ENCODE measurements at regions not wholly inside any gene's neighbourhood (a gene's known extent, or its start where the extent isn't known, plus 50 kb on each side); places are given as distances from the start of the nearest gene placed in this dataset.

GRCh38 chr2:175450029-175450760 is 268.7 kb upstream of the ATP5MC3 start:
- no peak for DNase-seq
- Histone ChIP-seq H3K4me3 (ENCODE audit: control insufficient read depth in 1 of 7, extremely low read depth in 1 of 7, insufficient read depth in 4 of 7, low read depth in 2 of 7, low read length in 6 of 7) (no peak overlapping the region), H3K27ac (ENCODE audit: insufficient read depth in 1 of 2, low read depth in 1 of 2, low read length in 2 of 2, poor library complexity in 1 of 2, severe bottlenecking in 2 of 2) (no peak overlapping the region), H3K9me3 (ENCODE audit: control extremely low read depth in 1 of 5, control insufficient read depth in 4 of 5, insufficient read depth in 2 of 5, low read depth in 1 of 5, low read length in 4 of 5) (no peaks in the 10 kb centered on the region), H3K4me1 (ENCODE audit: control extremely low read depth in 1 of 4, control insufficient read depth in 4 of 4, insufficient read depth in 4 of 4, low read length in 3 of 4) (peaks cover 0 to 5% (median 1%) of the 10 kb centered on the region in 4 experiments), H3K36me3 (ENCODE audit: control insufficient read depth in 4 of 4, insufficient read depth in 4 of 4, low read length in 3 of 4) (no peaks in the 10 kb centered on the region), H3K27me3 (replicated peaks in 2 of 5; ENCODE audit: control insufficient read depth in 4 of 5, insufficient read depth in 5 of 5, low read length in 4 of 5) (no peaks in the 10 kb centered on the region)
- CTCF ChIA-PET = interaction anchor here (0.6 to 0.8 kb wide), 2 partner anchors 12 to 391 kb away, joined by 3 read pairs; no protein-coding TSS in a partner anchor
- POLR2A ChIA-PET = no interaction called here
- 100% methylated on average over 1 of the region's 2 CpGs for whole genome bisulfite sequencing (ENCODE audit: insufficient coverage)

- no peaks in the 10 kb centered on the region for H3K27me3 ChIP-seq (replicated peaks in 2 of 5; ENCODE audit: control insufficient read depth in 4 of 5, insufficient read depth in 5 of 5, low read length in 4 of 5)
- H3K4me1 ChIP-seq (ENCODE audit: control extremely low read depth in 1 of 4, control insufficient read depth in 4 of 4, insufficient read depth in 4 of 4, low read length in 3 of 4) = peaks cover 0 to 5% (median 1%) of the 10 kb centered on the region in 4 experiments
- no peak for DNase-seq
- CTCF ChIA-PET = interaction anchor here (0.8 kb wide), 1 partner anchor 11 kb away, joined by 3 read pairs; no protein-coding TSS in a partner anchor
- POLR2A ChIA-PET = no interaction called here
- H3K4me3 ChIP-seq (ENCODE audit: control insufficient read depth in 1 of 7, extremely low read depth in 1 of 7, insufficient read depth in 4 of 7, low read depth in 2 of 7, low read length in 6 of 7) = no peak overlapping the region
- no peaks in the 10 kb centered on the region for H3K36me3 ChIP-seq (ENCODE audit: control insufficient read depth in 4 of 4, insufficient read depth in 4 of 4, low read length in 3 of 4)
- H3K9me3 ChIP-seq (ENCODE audit: control extremely low read depth in 1 of 5, control insufficient read depth in 4 of 5, insufficient read depth in 2 of 5, low read depth in 1 of 5, low read length in 4 of 5) = no peaks in the 10 kb centered on the region
- no peak overlapping the region for H3K27ac ChIP-seq (ENCODE audit: insufficient read depth in 1 of 2, low read depth in 1 of 2, low read length in 2 of 2, poor library complexity in 1 of 2, severe bottlenecking in 2 of 2)
Observed at GRCh38 chr2:175449616-175450015, 268.1 kb upstream of the ATP5MC3 start.

- no peaks in the 10 kb centered on the region for H3K36me3 ChIP-seq (ENCODE audit: control insufficient read depth in 4 of 4, insufficient read depth in 4 of 4, low read length in 3 of 4)
- WGBS (ENCODE audit: insufficient coverage) = 80% methylated on average over 1 of the region's 4 CpGs
- CTCF ChIA-PET = no interaction called here
- peaks cover 0 to 5% (median 1%) of the 10 kb centered on the region in 4 experiments for H3K4me1 ChIP-seq (ENCODE audit: control extremely low read depth in 1 of 4, control insufficient read depth in 4 of 4, insufficient read depth in 4 of 4, low read length in 3 of 4)
- no peak overlapping the region for H3K4me3 ChIP-seq (ENCODE audit: control insufficient read depth in 1 of 7, extremely low read depth in 1 of 7, insufficient read depth in 4 of 7, low read depth in 2 of 7, low read length in 6 of 7)
- no peaks in the 10 kb centered on the region for H3K9me3 ChIP-seq (ENCODE audit: control extremely low read depth in 1 of 5, control insufficient read depth in 4 of 5, insufficient read depth in 2 of 5, low read depth in 1 of 5, low read length in 4 of 5)
- no peak for DNase-seq
- no peak overlapping the region for H3K27ac ChIP-seq (ENCODE audit: insufficient read depth in 1 of 2, low read depth in 1 of 2, low read length in 2 of 2, poor library complexity in 1 of 2, severe bottlenecking in 2 of 2)
- POLR2A ChIA-PET = no interaction called here
- peaks cover 0 to 2% (median 0%) of the 10 kb centered on the region in 5 experiments for H3K27me3 ChIP-seq (replicated peaks in 2 of 5; ENCODE audit: control insufficient read depth in 4 of 5, insufficient read depth in 5 of 5, low read length in 4 of 5)
Observed at GRCh38 chr2:175446201-175446600, 264.7 kb upstream of the ATP5MC3 start.

- peaks cover 0 to 2% (median 0%) of the 10 kb centered on the region in 5 experiments for H3K27me3 ChIP-seq (replicated peaks in 2 of 5; ENCODE audit: control insufficient read depth in 4 of 5, insufficient read depth in 5 of 5, low read length in 4 of 5)
- no peak overlapping the region for H3K4me3 ChIP-seq (ENCODE audit: control insufficient read depth in 1 of 7, extremely low read depth in 1 of 7, insufficient read depth in 4 of 7, low read depth in 2 of 7, low read length in 6 of 7)
- 44% methylated on average over 3 of the region's 3 CpGs for WGBS (ENCODE audit: insufficient coverage)
- DNase-seq = peak; percentile 8 to 61 (median 48)
- ChIA-PET POLR2A (no interaction called here), CTCF (no interaction called here)
- no peak overlapping the region for H3K27ac ChIP-seq (ENCODE audit: insufficient read depth in 1 of 2, low read depth in 1 of 2, low read length in 2 of 2, poor library complexity in 1 of 2, severe bottlenecking in 2 of 2)
- no peaks in the 10 kb centered on the region for H3K36me3 ChIP-seq (ENCODE audit: control insufficient read depth in 4 of 4, insufficient read depth in 4 of 4, low read length in 3 of 4)
- peaks cover 0 to 5% (median under 1%) of the 10 kb centered on the region in 4 experiments for H3K4me1 ChIP-seq (ENCODE audit: control extremely low read depth in 1 of 4, control insufficient read depth in 4 of 4, insufficient read depth in 4 of 4, low read length in 3 of 4)
- H3K9me3 ChIP-seq (ENCODE audit: control extremely low read depth in 1 of 5, control insufficient read depth in 4 of 5, insufficient read depth in 2 of 5, low read depth in 1 of 5, low read length in 4 of 5) = no peaks in the 10 kb centered on the region
Observed at GRCh38 chr2:175445281-175445680, 263.8 kb upstream of the ATP5MC3 start.

GRCh38 chr2:175442441-175442840 is 260.9 kb upstream of the ATP5MC3 start:
- WGBS (ENCODE audit: insufficient coverage) = 100% methylated on average over 4 of the region's 6 CpGs
- H3K9me3 ChIP-seq (ENCODE audit: control extremely low read depth in 1 of 5, control insufficient read depth in 4 of 5, insufficient read depth in 2 of 5, low read depth in 1 of 5, low read length in 4 of 5) = no peaks in the 10 kb centered on the region
- no peak overlapping the region for H3K27ac ChIP-seq (ENCODE audit: insufficient read depth in 1 of 2, low read depth in 1 of 2, low read length in 2 of 2, poor library complexity in 1 of 2, severe bottlenecking in 2 of 2)
- POLR2A ChIA-PET = no interaction called here
- CTCF ChIA-PET = no interaction called here
- DNase-seq = no peak
- H3K36me3 ChIP-seq (ENCODE audit: control insufficient read depth in 4 of 4, insufficient read depth in 4 of 4, low read length in 3 of 4) = no peaks in the 10 kb centered on the region
- peaks cover 0 to 5% (median 0%) of the 10 kb centered on the region in 4 experiments for H3K4me1 ChIP-seq (ENCODE audit: control extremely low read depth in 1 of 4, control insufficient read depth in 4 of 4, insufficient read depth in 4 of 4, low read length in 3 of 4)
- H3K27me3 ChIP-seq (replicated peaks in 2 of 5; ENCODE audit: control insufficient read depth in 4 of 5, insufficient read depth in 5 of 5, low read length in 4 of 5) = peaks cover 0 to 2% (median 0%) of the 10 kb centered on the region in 5 experiments
- no peak overlapping the region for H3K4me3 ChIP-seq (ENCODE audit: control insufficient read depth in 1 of 7, extremely low read depth in 1 of 7, insufficient read depth in 4 of 7, low read depth in 2 of 7, low read length in 6 of 7)

GRCh38 chr2:175441181-175441761 is 259.8 kb upstream of the ATP5MC3 start:
- POLR2A ChIA-PET = no interaction called here
- no peak for DNase-seq
- Histone ChIP-seq H3K27ac (ENCODE audit: insufficient read depth in 1 of 2, low read depth in 1 of 2, low read length in 2 of 2, poor library complexity in 1 of 2, severe bottlenecking in 2 of 2) (no peak overlapping the region), H3K4me1 (ENCODE audit: control extremely low read depth in 1 of 4, control insufficient read depth in 4 of 4, insufficient read depth in 4 of 4, low read length in 3 of 4) (peaks cover 0 to 5% (median 0%) of the 10 kb centered on the region in 4 experiments), H3K9me3 (ENCODE audit: control extremely low read depth in 1 of 5, control insufficient read depth in 4 of 5, insufficient read depth in 2 of 5, low read depth in 1 of 5, low read length in 4 of 5) (no peaks in the 10 kb centered on the region), H3K4me3 (ENCODE audit: control insufficient read depth in 1 of 7, extremely low read depth in 1 of 7, insufficient read depth in 4 of 7, low read depth in 2 of 7, low read length in 6 of 7) (no peak overlapping the region), H3K36me3 (ENCODE audit: control insufficient read depth in 4 of 4, insufficient read depth in 4 of 4, low read length in 3 of 4) (no peaks in the 10 kb centered on the region), H3K27me3 (replicated peaks in 2 of 5; ENCODE audit: control insufficient read depth in 4 of 5, insufficient read depth in 5 of 5, low read length in 4 of 5) (peaks cover 0 to 2% (median 0%) of the 10 kb centered on the region in 5 experiments)
- CTCF ChIA-PET = interaction anchor here (0.8 to 1.2 kb wide), 2 partner anchors 12 to 27 kb away, joined by 3 read pairs; no protein-coding TSS in a partner anchor
- WGBS (ENCODE audit: insufficient coverage) = 86% methylated on average over 2 of the region's 5 CpGs

- H3K27me3 ChIP-seq (replicated peaks in 2 of 5; ENCODE audit: control insufficient read depth in 4 of 5, insufficient read depth in 5 of 5, low read length in 4 of 5) = peaks cover 0 to 2% (median 0%) of the 10 kb centered on the region in 5 experiments
- no peak overlapping the region for H3K4me3 ChIP-seq (ENCODE audit: control insufficient read depth in 1 of 7, extremely low read depth in 1 of 7, insufficient read depth in 4 of 7, low read depth in 2 of 7, low read length in 6 of 7)
- DNase-seq = no peak
- H3K27ac ChIP-seq (ENCODE audit: insufficient read depth in 1 of 2, low read depth in 1 of 2, low read length in 2 of 2, poor library complexity in 1 of 2, severe bottlenecking in 2 of 2) = no peak overlapping the region
- CTCF ChIA-PET = interaction anchor here (1.0 kb wide), 1 partner anchor 9 kb away, joined by 3 read pairs; no protein-coding TSS in a partner anchor
- no peaks in the 10 kb centered on the region for H3K9me3 ChIP-seq (ENCODE audit: control extremely low read depth in 1 of 5, control insufficient read depth in 4 of 5, insufficient read depth in 2 of 5, low read depth in 1 of 5, low read length in 4 of 5)
- no peaks in the 10 kb centered on the region for H3K36me3 ChIP-seq (ENCODE audit: control insufficient read depth in 4 of 4, insufficient read depth in 4 of 4, low read length in 3 of 4)
- H3K4me1 ChIP-seq (ENCODE audit: control extremely low read depth in 1 of 4, control insufficient read depth in 4 of 4, insufficient read depth in 4 of 4, low read length in 3 of 4) = no peaks in the 10 kb centered on the region
- 50% methylated on average over 1 of the region's 1 CpG for WGBS (ENCODE audit: insufficient coverage)
- POLR2A ChIA-PET = no interaction called here
Observed at GRCh38 chr2:175439416-175439815, 257.9 kb upstream of the ATP5MC3 start.
